ENCODE measurements at regions not wholly inside any gene's neighbourhood (a gene's known extent, or its start where the extent isn't known, plus 50 kb on each side); places are given as distances from the start of the nearest gene placed in this dataset.

GRCh38 chr2:236872015-236872414 lies 213.7 kb upstream of the COPS8 start:
- Mint-ChIP-seq H3K36me3 (no peaks in the 10 kb centered on the region), H3K4me1 (peaks cover 6% of the 10 kb centered on the region), H3K27me3 (peaks cover 22% of the 10 kb centered on the region), H3K4me3 (no peak overlapping the region), H3K27ac (no peak overlapping the region), H3K9me3 (no peaks in the 10 kb centered on the region)
- ATAC-seq, result no peak

DNA sequence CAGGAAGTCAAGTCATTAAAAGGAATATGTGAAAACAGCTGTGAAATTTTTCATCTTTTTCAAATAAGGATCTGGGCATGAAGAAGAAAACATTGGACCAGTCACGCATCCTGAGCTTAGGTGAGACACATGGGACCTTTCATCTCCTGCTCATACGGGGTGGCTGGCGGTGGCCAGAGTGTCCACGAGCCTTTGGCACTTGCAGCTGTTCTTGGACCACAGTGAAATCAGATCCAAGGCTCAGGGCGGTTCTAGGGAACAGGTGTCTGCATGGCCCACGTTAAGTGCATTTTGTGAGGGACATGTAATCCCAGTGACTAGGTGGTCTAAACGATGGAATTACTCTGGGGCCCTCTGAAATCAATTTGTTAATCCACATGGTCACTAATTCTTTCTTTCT lies 212.7 kb upstream of the COPS8 start:
- H3K4me1 Mint-ChIP-seq, result peaks cover 6% of the 10 kb centered on the region
- no peak for ATAC-seq
- H3K27me3 Mint-ChIP-seq, result peaks cover 22% of the 10 kb centered on the region
- no peaks in the 10 kb centered on the region for H3K36me3 Mint-ChIP-seq
- H3K4me3 Mint-ChIP-seq, result no peak overlapping the region
- H3K27ac Mint-ChIP-seq, result no peak overlapping the region
- H3K9me3 Mint-ChIP-seq, result no peaks in the 10 kb centered on the region

DNA sequence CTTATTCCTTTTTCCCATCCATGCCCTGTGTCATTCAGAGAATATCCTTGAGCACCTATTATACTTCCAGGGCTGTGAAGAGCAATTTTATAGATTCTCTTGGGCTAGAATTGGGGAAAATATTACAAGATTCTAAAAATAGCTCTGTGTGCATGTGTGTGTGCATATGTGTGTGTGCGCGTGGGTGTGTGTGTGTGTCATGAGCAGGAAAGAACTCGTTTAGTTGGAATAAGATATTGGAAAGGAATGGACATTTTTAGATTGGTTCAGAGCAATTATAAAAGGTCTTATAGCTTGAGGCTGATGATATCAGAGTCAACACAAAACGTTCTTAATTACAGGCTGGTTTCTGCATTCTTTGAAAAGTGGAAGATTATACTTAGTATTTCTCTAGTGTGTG lies 212.1 kb upstream of the COPS8 start:
- ATAC-seq, result no peak
- Mint-ChIP-seq H3K27me3 (peaks cover 22% of the 10 kb centered on the region), H3K9me3 (no peaks in the 10 kb centered on the region), H3K27ac (no peak overlapping the region), H3K4me1 (peaks cover 6% of the 10 kb centered on the region), H3K4me3 (no peak overlapping the region), H3K36me3 (no peaks in the 10 kb centered on the region)

- H3K27me3 Mint-ChIP-seq, result peaks cover 18% of the 10 kb centered on the region
- H3K4me3 Mint-ChIP-seq, result no peak overlapping the region
- peaks cover 6% of the 10 kb centered on the region for H3K4me1 Mint-ChIP-seq
- H3K27ac Mint-ChIP-seq, result no peak overlapping the region
- H3K9me3 Mint-ChIP-seq, result no peaks in the 10 kb centered on the region
- no peak for ATAC-seq
- H3K36me3 Mint-ChIP-seq, result no peaks in the 10 kb centered on the region
These were observed 210.7 kb upstream of the COPS8 start for GRCh38 chr2:236874866-236875481.

GRCh38 chr2:236875906-236876505 lies 209.7 kb upstream of the COPS8 start:
- no peak overlapping the region for H3K4me3 Mint-ChIP-seq
- H3K27ac Mint-ChIP-seq, result no peak overlapping the region
- peaks cover 6% of the 10 kb centered on the region for H3K4me1 Mint-ChIP-seq
- no peaks in the 10 kb centered on the region for H3K36me3 Mint-ChIP-seq
- ATAC-seq, result peak; percentile 43
- H3K27me3 Mint-ChIP-seq, result peaks cover 16% of the 10 kb centered on the region
- no peaks in the 10 kb centered on the region for H3K9me3 Mint-ChIP-seq

DNA sequence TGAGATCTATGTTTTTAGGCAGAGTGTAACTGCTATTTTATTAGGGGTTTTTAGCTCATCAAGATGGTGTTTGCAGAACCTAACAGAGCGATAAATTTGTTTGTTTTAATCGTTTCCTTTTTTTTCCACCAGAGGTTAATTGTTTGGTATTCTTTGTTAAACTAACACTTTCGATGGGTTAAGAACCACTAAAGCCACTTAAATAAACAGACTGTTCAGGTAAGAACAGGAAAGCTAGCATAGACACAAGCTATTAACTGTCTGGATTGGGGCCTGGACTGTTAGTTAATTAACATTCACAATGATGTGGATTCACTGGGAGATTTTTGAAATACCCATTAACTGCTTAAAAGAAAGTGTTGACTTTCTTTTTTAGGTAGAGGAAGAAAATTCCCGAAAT lies 209.0 kb upstream of the COPS8 start:
- H3K27me3 Mint-ChIP-seq, result peaks cover 22% of the 10 kb centered on the region
- no peak overlapping the region for H3K27ac Mint-ChIP-seq
- no peaks in the 10 kb centered on the region for H3K9me3 Mint-ChIP-seq
- no peaks in the 10 kb centered on the region for H3K36me3 Mint-ChIP-seq
- no peak for ATAC-seq
- no peak overlapping the region for H3K4me3 Mint-ChIP-seq
- H3K4me1 Mint-ChIP-seq, result peaks cover 2% of the 10 kb centered on the region

GRCh38 chr2:236877972-236878371 lies 207.7 kb upstream of the COPS8 start:
- Mint-ChIP-seq H3K4me3 (no peak overlapping the region), H3K9me3 (no peaks in the 10 kb centered on the region), H3K27ac (no peak overlapping the region), H3K36me3 (no peaks in the 10 kb centered on the region), H3K27me3 (peaks cover 32% of the 10 kb centered on the region), H3K4me1 (no peaks in the 10 kb centered on the region)
- no peak for ATAC-seq

- Mint-ChIP-seq H3K27me3 (peaks cover 28% of the 10 kb centered on the region), H3K36me3 (no peaks in the 10 kb centered on the region), H3K4me1 (no peaks in the 10 kb centered on the region), H3K4me3 (no peak overlapping the region), H3K9me3 (no peaks in the 10 kb centered on the region), H3K27ac (no peak overlapping the region)
- no peak for ATAC-seq
These were observed 206.2 kb upstream of the COPS8 start for GRCh38 chr2:236879416-236879963.

- Mint-ChIP-seq H3K27me3 (peaks cover 36% of the 10 kb centered on the region), H3K9me3 (no peaks in the 10 kb centered on the region), H3K36me3 (no peaks in the 10 kb centered on the region), H3K4me3 (no peak overlapping the region), H3K27ac (no peak overlapping the region), H3K4me1 (no peaks in the 10 kb centered on the region)
- no peak for ATAC-seq
These were observed 203.6 kb upstream of the COPS8 start for GRCh38 chr2:236882074-236882473.

DNA sequence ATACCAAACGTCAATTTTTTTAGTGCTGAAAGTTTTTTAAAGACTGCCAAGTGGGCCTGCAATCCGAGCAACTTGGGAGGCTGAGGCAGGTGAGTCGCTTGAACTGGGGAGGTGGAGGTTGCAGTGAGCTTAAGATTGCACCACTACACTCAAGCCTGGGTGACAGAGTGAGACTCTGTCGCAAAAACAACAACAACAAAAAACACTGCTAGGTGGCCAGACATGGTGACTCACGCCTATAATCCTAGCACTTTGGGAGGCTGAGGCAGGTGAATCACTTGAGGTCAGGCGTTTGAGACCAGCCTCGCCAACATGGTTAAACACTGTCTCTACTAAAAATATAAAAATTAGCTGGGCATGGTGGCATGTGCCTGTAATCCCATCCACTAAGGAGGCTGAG lies 202.8 kb upstream of the COPS8 start:
- Mint-ChIP-seq H3K27me3 (peaks cover 36% of the 10 kb centered on the region), H3K4me1 (no peaks in the 10 kb centered on the region), H3K36me3 (no peaks in the 10 kb centered on the region), H3K9me3 (no peaks in the 10 kb centered on the region), H3K27ac (no peak overlapping the region), H3K4me3 (no peak overlapping the region)
- ATAC-seq, result no peak

GRCh38 chr2:236883819-236884218 lies 201.9 kb upstream of the COPS8 start:
- Mint-ChIP-seq H3K9me3 (no peaks in the 10 kb centered on the region), H3K27ac (no peak overlapping the region), H3K4me3 (no peak overlapping the region), H3K27me3 (peaks cover 36% of the 10 kb centered on the region), H3K4me1 (no peaks in the 10 kb centered on the region), H3K36me3 (no peaks in the 10 kb centered on the region)
- ATAC-seq, result no peak

DNA sequence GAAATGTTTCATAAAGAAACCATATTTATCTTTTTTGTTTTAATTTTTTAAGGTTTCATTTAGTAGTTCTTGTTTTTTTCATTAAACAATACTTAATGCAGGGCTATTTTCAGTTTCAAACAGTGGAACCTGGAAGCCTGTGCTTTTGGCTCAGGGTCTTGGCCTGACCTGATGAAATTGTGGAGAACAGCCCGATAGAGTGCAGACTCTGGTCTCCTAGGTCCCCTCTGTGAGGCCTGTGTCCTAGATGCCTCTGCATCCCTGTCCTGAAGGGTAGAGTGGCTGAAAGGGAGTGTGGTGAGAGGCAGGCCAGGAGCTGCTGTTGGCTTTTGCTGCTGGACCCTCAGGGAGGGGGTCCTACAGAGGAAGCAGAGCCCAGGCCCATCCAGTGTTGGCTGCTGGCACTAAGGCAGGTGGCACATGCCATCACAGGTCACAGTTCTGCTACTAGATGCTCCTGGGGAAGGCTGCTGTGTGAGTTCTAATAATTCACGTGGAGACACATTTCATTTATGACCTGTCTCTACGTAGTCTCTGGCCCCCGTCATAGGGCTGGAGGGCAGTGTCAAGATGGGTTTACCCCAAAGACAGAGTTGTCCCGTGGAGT lies 201.0 kb upstream of the COPS8 start:
- Mint-ChIP-seq H3K27me3 (peaks cover 42% of the 10 kb centered on the region), H3K36me3 (no peaks in the 10 kb centered on the region), H3K27ac (no peak overlapping the region), H3K9me3 (no peaks in the 10 kb centered on the region), H3K4me1 (no peaks in the 10 kb centered on the region), H3K4me3 (no peak overlapping the region)
- ATAC-seq, result no peak

DNA sequence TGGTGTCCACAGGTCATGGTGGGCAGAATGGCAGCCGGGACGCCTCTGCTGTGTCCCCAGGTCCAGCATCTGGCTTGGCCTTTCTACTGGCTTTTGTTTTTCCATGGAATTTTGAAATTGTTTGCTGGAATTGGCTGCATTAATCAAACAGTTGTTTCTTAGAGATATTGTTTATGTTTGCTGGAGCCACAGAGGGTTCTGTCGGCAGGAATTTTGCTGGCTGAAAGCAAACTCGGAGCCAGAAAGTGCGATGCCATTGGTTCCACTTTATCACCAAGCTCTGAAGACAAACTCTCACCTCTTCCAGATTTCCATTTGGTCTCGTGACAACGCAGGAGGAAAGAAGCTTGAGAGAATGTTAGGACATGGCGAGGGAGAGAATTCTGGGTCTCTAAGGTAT lies 199.2 kb upstream of the COPS8 start:
- H3K36me3 Mint-ChIP-seq, result no peaks in the 10 kb centered on the region

GRCh38 chr2:236887531-236887930 lies 198.2 kb upstream of the COPS8 start:
- no peak overlapping the region for H3K27ac Mint-ChIP-seq
- peaks cover 39% of the 10 kb centered on the region for H3K27me3 Mint-ChIP-seq
- no peaks in the 10 kb centered on the region for H3K4me1 Mint-ChIP-seq
- peaks cover 2% of the 10 kb centered on the region for H3K9me3 Mint-ChIP-seq
- H3K4me3 Mint-ChIP-seq, result no peak overlapping the region
- no peak for ATAC-seq
- no peaks in the 10 kb centered on the region for H3K36me3 Mint-ChIP-seq

More for the DNA sequence above, 199.2 kb upstream of the COPS8 start:
- no peak for ATAC-seq
- H3K9me3 Mint-ChIP-seq, result peaks cover 2% of the 10 kb centered on the region
- H3K4me3 Mint-ChIP-seq, result no peak overlapping the region
- H3K27ac Mint-ChIP-seq, result no peak overlapping the region
- peaks cover 39% of the 10 kb centered on the region for H3K27me3 Mint-ChIP-seq
- no peaks in the 10 kb centered on the region for H3K4me1 Mint-ChIP-seq

DNA sequence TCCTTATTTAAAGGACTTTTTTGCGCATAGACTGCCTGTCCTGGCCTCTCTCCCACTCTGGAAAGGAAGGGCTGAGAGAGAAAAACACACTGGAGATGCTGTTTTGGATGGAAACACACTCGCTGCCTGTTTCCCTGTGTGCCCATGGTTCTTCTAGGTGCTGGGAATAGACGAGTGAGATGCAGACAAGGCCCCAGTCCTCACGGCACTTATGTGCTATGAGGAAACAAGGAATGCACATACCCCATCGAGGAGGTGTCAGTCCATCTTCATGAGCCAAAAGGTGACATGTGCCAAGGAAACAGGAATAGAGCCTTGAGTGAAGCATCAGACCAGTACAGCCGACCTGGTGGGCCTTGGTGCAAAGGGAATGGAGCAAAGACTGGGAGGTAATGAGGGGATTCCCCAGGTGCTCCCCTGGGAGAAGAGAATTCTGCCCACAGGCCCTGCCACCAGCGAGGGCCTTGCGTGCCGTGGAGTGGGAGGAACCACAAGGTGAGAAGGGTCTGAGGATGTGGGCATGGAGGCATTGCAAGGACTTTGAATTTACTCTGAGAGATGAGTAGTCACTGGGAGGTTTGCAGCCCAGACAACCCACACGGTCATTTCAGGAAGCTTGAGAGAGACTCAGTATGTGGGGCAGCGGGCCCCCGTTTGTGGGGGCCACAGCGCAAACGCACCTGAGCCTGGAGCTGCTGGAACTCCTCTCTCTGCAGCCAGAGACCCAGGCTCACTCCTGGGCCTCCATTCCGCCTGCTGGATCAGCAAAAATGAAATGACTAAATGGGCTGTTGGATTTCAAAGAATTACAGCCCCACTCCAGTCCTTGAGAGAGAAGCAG lies 197.5 kb upstream of the COPS8 start:
- H3K4me3 Mint-ChIP-seq, result no peak overlapping the region
- peaks cover 33% of the 10 kb centered on the region for H3K27me3 Mint-ChIP-seq
- no peaks in the 10 kb centered on the region for H3K4me1 Mint-ChIP-seq
- no peak overlapping the region for H3K27ac Mint-ChIP-seq
- ATAC-seq, result no peak
- peaks cover 2% of the 10 kb centered on the region for H3K9me3 Mint-ChIP-seq
- no peaks in the 10 kb centered on the region for H3K36me3 Mint-ChIP-seq
